NCI-H1105 treated with DMSO at 0.1 percent for 48 hours (cell line): ENCODE measurements at regions not wholly inside any gene's neighbourhood (a gene's known extent, or its start where the extent isn't known, plus 50 kb on each side); places are given as distances from the start of the nearest gene placed in this dataset.
"Not testable (repeated sequence)": the region's sequence is repeated elsewhere in the genome, so short reads cannot be mapped to it uniquely, and the experiment has no call there.

Source experiments
- DNase-seq: peaks from one replicate; lab custom pipeline; 2025; lab: John Stamatoyannopoulos, UW

- DNase-seq = no peak
Observed at GRCh38 chr1:187958207-187958606, 1129.5 kb downstream of the PLA2G4A start.

GRCh38 chr1:187959062-187959461 lies 1130.3 kb downstream of the PLA2G4A start:
- DNase-seq = no peak

- DNase-seq = no peak
Observed at GRCh38 chr1:187960125-187960638, 1131.4 kb downstream of the PLA2G4A start.

- DNase-seq = no peak
Observed at GRCh38 chr1:187961895-187962294, 1133.1 kb downstream of the PLA2G4A start.

- no peak for DNase-seq
Observed at GRCh38 chr1:187971851-187972250, 1143.1 kb downstream of the PLA2G4A start.

GRCh38 chr1:187977298-187977697 lies 1148.5 kb downstream of the PLA2G4A start:
- no peak for DNase-seq

GRCh38 chr1:187985145-187985896 lies 1156.6 kb downstream of the PLA2G4A start:
- no peak for DNase-seq

- no peak for DNase-seq
Observed at GRCh38 chr1:187985897-187986654, 1157.3 kb downstream of the PLA2G4A start.

- DNase-seq = no peak
Observed at GRCh38 chr1:187987236-187987776, 1158.6 kb downstream of the PLA2G4A start.

GRCh38 chr1:187991944-187992343 lies 1163.2 kb downstream of the PLA2G4A start:
- no peak for DNase-seq

GRCh38 chr1:187996780-187997179 lies 1168.0 kb downstream of the PLA2G4A start:
- DNase-seq = no peak

GRCh38 chr1:187999973-188000372 lies 1171.2 kb downstream of the PLA2G4A start:
- no peak for DNase-seq

GRCh38 chr1:188003687-188004086 lies 1174.9 kb downstream of the PLA2G4A start:
- DNase-seq = not testable (repeated sequence)

GRCh38 chr1:188004849-188005248 lies 1176.1 kb downstream of the PLA2G4A start:
- no peak for DNase-seq

GRCh38 chr1:188006354-188006753 lies 1177.6 kb downstream of the PLA2G4A start:
- no peak for DNase-seq

GRCh38 chr1:188013222-188013849 lies 1184.6 kb downstream of the PLA2G4A start:
- not testable (repeated sequence) for DNase-seq

GRCh38 chr1:188017921-188018320 lies 1189.2 kb downstream of the PLA2G4A start:
- DNase-seq = no peak

GRCh38 chr1:188022661-188023060 lies 1193.9 kb downstream of the PLA2G4A start:
- DNase-seq = no peak

- no peak for DNase-seq
Observed at GRCh38 chr1:188023206-188023605, 1194.5 kb downstream of the PLA2G4A start.

GRCh38 chr1:188027613-188028012 lies 1198.9 kb downstream of the PLA2G4A start:
- DNase-seq = no peak

- not testable (repeated sequence) for DNase-seq
Observed at GRCh38 chr1:188037572-188037971, 1208.8 kb downstream of the PLA2G4A start.

GRCh38 chr1:188043536-188044245 lies 1214.9 kb downstream of the PLA2G4A start:
- no peak for DNase-seq
